GM12864 (cell line): ENCODE measurements at regions not wholly inside any gene's neighbourhood (a gene's known extent, or its start where the extent isn't known, plus 50 kb on each side); places are given as distances from the start of the nearest gene placed in this dataset.

Experiments used
- DNase-seq: peaks from one replicate; pipeline ENCODE4 v3.0.0-alpha.2; 2011; ENCODE audit warnings: low read depth
- H3K4me3 ChIP-seq: 2 replicates; pipeline ENCODE4 v1.5.1; 2011; ENCODE audit warnings: mild to moderate bottlenecking, low read depth, low read length, control low read depth
- CTCF ChIP-seq: IDR thresholded peaks from 2 replicates; pipeline ENCODE4 v1.5.1; 2011; ENCODE audit warnings: low read depth, mild to moderate bottlenecking, moderate library complexity, low read length, control low read depth, inconsistent platforms; ENCODE audit errors: missing control alignments

GRCh38 chr5:173481821-173482220 lies 134.6 kb downstream of the BOD1 start:
- no peak for DNase-seq
- no peak for TF ChIP-seq CTCF
- no peak overlapping the region for H3K4me3 ChIP-seq

GRCh38 chr5:173480896-173481295 lies 135.6 kb downstream of the BOD1 start:
- TF ChIP-seq CTCF, result no peak
- no peak overlapping the region for H3K4me3 ChIP-seq
- DNase-seq, result no peak

DNA sequence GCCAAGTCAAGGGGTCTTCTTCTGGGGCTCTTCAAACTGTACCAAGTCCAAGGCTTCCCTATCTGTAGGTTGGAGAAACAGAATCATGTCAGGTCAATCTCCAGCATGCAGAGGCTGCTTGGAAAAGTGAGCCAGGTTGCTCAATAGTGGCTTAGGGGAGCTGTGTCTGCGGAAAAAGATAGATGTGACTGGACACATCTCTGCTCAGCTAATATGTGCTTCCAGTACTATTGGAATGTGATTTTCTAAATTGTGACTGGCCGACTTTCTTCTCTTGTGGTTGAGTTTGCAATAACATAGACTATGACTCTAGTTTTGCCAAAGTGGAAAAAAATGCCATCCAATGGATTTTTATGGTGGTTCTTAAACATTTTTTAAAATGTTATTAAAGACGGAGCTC lies 136.7 kb downstream of the BOD1 start:
- H3K4me3 ChIP-seq, result no peak overlapping the region
- DNase-seq, result no peak
- no peak for TF ChIP-seq CTCF

- no peak for TF ChIP-seq CTCF
- DNase-seq, result no peak
- no peak overlapping the region for H3K4me3 ChIP-seq
Measured at GRCh38 chr5:173477345-173478040, 139.0 kb downstream of the BOD1 start.

DNA sequence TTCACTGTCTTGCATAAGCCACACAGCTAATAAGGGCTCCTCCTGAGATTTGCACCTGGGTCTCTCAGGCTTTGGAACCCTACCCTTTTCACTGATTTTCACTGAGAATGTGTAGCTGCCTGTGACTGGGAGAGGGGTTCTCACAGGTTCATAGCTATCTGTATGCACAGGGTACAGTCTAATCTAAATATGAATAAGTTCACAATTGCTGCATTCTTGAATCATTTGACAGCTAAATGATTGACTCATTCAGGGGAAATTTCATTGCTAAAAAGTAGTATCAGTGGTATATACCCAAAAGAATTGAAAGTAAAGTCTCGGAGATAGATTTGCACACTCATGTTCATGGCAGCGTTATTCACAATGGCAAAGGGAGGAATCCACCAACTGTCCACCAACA lies 140.7 kb downstream of the BOD1 start:
- no peak for TF ChIP-seq CTCF
- H3K4me3 ChIP-seq, result no peak overlapping the region
- DNase-seq, result no peak

DNA sequence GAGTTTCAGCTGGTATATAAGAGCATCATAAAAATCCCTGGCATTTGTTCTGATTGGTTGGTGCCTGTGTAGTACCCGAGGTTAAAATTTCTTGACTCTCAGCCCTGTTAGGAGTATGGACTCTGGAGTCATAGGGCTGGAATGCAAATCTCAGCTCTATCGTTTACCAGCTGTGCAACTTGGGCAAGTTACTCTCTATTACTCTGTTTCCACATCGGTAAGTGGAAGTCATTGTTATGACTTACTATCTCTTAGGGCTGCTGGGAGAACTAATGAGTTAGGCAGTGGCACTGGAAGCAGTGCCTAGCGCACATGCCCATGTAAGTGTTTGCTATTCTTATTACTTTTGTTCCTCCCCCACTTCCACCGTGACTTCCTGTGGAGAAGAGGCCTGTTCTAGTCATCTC lies 141.6 kb downstream of the BOD1 start:
- no peak for DNase-seq
- TF ChIP-seq CTCF, result no peak
- H3K4me3 ChIP-seq, result no peak overlapping the region

DNA sequence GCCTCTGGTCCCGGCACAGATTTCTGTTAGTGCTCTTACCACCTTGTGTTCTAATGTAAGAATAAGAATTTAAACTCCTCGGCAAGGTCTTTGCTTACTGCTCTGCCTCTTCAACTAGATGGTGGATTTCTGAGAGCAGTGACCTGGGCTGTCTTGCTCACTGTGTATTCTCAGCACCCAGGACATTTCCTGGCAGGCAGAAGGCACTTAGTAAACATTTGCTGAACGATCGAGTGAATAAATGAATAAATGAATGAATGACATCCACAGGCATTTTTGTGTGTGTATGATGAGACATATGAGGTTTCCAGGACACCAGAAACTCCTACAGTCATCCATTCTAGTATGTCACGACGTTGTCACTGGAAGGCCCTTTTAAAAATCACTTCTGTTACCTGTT lies 143.2 kb downstream of the BOD1 start:
- H3K4me3 ChIP-seq, result no peak overlapping the region
- no peak for DNase-seq
- TF ChIP-seq CTCF, result no peak
